ENCODE measurements at regions not wholly inside any gene's neighbourhood (a gene's known extent, or its start where the extent isn't known, plus 50 kb on each side); places are given as distances from the start of the nearest gene placed in this dataset.

DNA sequence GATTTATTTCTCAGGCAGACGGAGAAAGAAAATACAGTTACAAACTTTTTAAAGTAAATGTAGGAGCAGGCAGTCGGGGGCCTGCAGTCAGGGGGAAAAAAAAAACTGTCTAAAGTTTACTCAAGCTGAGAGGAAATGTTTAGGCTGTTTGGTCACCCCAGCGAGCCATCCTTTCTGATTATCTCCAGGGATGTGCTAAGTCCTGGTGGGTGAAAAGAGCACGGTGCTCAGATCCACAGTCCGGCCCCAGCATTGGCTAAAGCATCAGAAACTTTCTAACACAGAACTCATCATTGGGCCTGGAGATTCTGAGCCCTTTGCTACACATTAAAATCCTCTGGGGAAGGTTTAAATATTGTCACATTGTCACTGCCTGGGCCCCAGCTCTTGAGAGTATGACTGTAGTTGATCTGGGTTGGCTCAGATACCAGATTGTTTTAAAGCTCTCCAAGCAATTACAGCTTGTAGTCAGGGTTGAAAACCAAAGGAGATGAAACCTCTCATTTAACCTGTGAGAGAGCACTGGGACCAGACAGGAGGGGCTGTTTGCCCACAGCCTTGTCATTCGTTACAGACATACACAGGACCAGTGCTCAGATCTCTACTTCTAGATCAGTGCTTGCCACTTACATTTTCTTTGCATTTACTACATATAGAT is 131.1 kb upstream of the HTR2A start:
- H3K36me3 Mint-ChIP-seq, result no peaks in the 10 kb centered on the region
- peaks cover 7% of the 10 kb centered on the region for H3K4me1 Mint-ChIP-seq

DNA sequence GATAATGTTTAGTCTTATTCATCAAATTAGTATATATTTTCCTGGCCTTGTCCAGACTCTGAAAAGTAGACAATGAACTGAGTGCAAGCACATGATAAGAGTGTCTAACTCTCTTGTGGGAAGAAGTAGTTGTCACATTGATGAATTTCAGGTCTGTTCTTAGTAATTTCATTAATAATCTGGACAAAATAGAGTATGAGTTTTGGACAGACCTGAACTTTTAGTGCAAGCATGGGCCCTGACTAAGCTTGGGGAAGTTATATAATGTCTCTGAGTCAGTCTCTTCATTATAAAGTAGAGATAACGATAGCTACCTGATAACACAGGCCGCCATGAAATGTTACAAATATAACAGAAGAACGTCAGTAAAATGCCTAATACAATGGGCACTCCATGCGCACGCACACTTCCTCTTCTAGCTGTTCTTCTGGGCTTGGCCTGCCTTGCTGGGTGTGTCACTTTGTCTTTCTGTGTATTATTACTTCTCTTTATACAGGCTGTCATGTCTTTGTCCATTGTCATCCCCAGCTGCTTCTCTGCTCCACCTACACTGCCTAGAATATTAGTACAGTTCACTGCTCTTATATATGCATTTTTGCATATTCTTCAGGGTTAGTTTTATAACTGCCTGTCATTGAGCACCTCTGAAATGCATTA is 129.1 kb upstream of the HTR2A start:
- H3K4me3 ChIP-seq (replicated peaks in 1 of 3; ENCODE audit: low read depth in 2 of 3, low read length in 3 of 3), result no peak overlapping the region
- H3K4me2 ChIP-seq (replicated peaks; ENCODE audit: extremely low read depth, low read length, poor library complexity, severe bottlenecking), result no peak overlapping the region
- H3K36me3 ChIP-seq (replicated peaks in 1 of 2; ENCODE audit: control insufficient read depth in 1 of 2, insufficient read depth in 2 of 2, low read length in 2 of 2), result no peaks in the 10 kb centered on the region
- peaks cover 0 to 3% of the 10 kb centered on the region in 2 donors for H3K4me1 ChIP-seq (ENCODE audit: control insufficient read depth in 1 of 2, insufficient read depth in 2 of 2, low read length in 2 of 2)
- TF ChIP-seq, protein P1, sequence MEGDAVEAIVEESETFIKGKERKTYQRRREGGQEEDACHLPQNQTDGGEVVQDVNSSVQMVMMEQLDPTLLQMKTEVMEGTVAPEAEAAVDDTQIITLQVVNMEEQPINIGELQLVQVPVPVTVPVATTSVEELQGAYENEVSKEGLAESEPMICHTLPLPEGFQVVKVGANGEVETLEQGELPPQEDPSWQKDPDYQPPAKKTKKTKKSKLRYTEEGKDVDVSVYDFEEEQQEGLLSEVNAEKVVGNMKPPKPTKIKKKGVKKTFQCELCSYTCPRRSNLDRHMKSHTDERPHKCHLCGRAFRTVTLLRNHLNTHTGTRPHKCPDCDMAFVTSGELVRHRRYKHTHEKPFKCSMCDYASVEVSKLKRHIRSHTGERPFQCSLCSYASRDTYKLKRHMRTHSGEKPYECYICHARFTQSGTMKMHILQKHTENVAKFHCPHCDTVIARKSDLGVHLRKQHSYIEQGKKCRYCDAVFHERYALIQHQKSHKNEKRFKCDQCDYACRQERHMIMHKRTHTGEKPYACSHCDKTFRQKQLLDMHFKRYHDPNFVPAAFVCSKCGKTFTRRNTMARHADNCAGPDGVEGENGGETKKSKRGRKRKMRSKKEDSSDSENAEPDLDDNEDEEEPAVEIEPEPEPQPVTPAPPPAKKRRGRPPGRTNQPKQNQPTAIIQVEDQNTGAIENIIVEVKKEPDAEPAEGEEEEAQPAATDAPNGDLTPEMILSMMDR (IDR thresholded peaks at IDR 0.05), result no peak
- Mint-ChIP-seq H3K27me3 (ENCODE audit: low read depth in 3 of 3) (peaks cover 0 to 1% (median 0%) of the 10 kb centered on the region in 3 donors), H3K27ac (peak overlapping the region in 1 of 7 donors; percentile 33), H3K4me1 (peaks cover 7% of the 10 kb centered on the region), H3K36me3 (no peaks in the 10 kb centered on the region), H3K9me3 (peaks cover 0 to 2% (median 0%) of the 10 kb centered on the region in 7 donors), H3K4me3 (no peak overlapping the region)
- H4K20me1 ChIP-seq (ENCODE audit: insufficient read depth, low read length), result no peaks in the 10 kb centered on the region
- intact Hi-C loops (cut with micrococcal nuclease), result no loop called here
- H2AFZ ChIP-seq (ENCODE audit: insufficient read depth, low read depth, low read length, poor library complexity, severe bottlenecking), result no peak overlapping the region
- DNase-seq, result peak; percentile 13 to 15 (median 14)
- H3K9ac ChIP-seq (ENCODE audit: insufficient read depth, low read length, poor library complexity, severe bottlenecking), result no peak overlapping the region
- no peaks in the 10 kb centered on the region for H3K9me3 ChIP-seq (replicated peaks in 1 of 2; ENCODE audit: control insufficient read depth in 1 of 2, insufficient read depth in 1 of 2, low read length in 2 of 2)
- no peaks in the 10 kb centered on the region for H3K27me3 ChIP-seq (ENCODE audit: control insufficient read depth in 2 of 2, insufficient read depth in 2 of 2, low read length in 2 of 2)
- H3K79me2 ChIP-seq (ENCODE audit: insufficient read depth, low read length), result no peaks in the 10 kb centered on the region
- H3K27ac ChIP-seq (ENCODE audit: low read depth in 1 of 2, low read length in 2 of 2), result no peak overlapping the region
- 92% methylated on average over 2 of the region's 5 CpGs for WGBS (ENCODE audit: insufficient coverage)

More for the DNA sequence above, 131.1 kb upstream of the HTR2A start:
- no peaks in the 10 kb centered on the region for H3K27me3 ChIP-seq (ENCODE audit: control insufficient read depth in 2 of 2, insufficient read depth in 2 of 2, low read length in 2 of 2)
- no peaks in the 10 kb centered on the region for H3K9me3 ChIP-seq (replicated peaks in 1 of 2; ENCODE audit: control insufficient read depth in 1 of 2, insufficient read depth in 1 of 2, low read length in 2 of 2)
- H3K27me3 Mint-ChIP-seq (ENCODE audit: low read depth in 3 of 3), result no peaks in the 10 kb centered on the region
- no peak overlapping the region for H3K4me3 ChIP-seq (replicated peaks in 1 of 3; ENCODE audit: low read depth in 2 of 3, low read length in 3 of 3)
- H3K4me1 ChIP-seq (ENCODE audit: control insufficient read depth in 1 of 2, insufficient read depth in 2 of 2, low read length in 2 of 2), result peaks cover 0 to 3% of the 10 kb centered on the region in 2 donors
- H3K27ac ChIP-seq (ENCODE audit: low read depth in 1 of 2, low read length in 2 of 2), result no peak overlapping the region
- no peaks in the 10 kb centered on the region for H4K20me1 ChIP-seq (ENCODE audit: insufficient read depth, low read length)
- no peaks in the 10 kb centered on the region for H3K36me3 ChIP-seq (replicated peaks in 1 of 2; ENCODE audit: control insufficient read depth in 1 of 2, insufficient read depth in 2 of 2, low read length in 2 of 2)
- no peaks in the 10 kb centered on the region for H3K79me2 ChIP-seq (ENCODE audit: insufficient read depth, low read length)
- TF ChIP-seq, protein P1 (IDR thresholded peaks at IDR 0.05), result no peak
- intact Hi-C loops (cut with micrococcal nuclease), result no loop called here
- H3K9me3 Mint-ChIP-seq, result no peaks in the 10 kb centered on the region
- no peak for DNase-seq
- 100% methylated on average over 1 of the region's 6 CpGs for WGBS (ENCODE audit: insufficient coverage)
- H3K4me3 Mint-ChIP-seq, result no peak overlapping the region
- no peak overlapping the region for H3K4me2 ChIP-seq (replicated peaks; ENCODE audit: extremely low read depth, low read length, poor library complexity, severe bottlenecking)
- H3K9ac ChIP-seq (ENCODE audit: insufficient read depth, low read length, poor library complexity, severe bottlenecking), result no peak overlapping the region
- H2AFZ ChIP-seq (ENCODE audit: insufficient read depth, low read depth, low read length, poor library complexity, severe bottlenecking), result no peak overlapping the region
- H3K27ac Mint-ChIP-seq, result no peak overlapping the region
